ENCODE measurements at regions not wholly inside any gene's neighbourhood (a gene's known extent, or its start where the extent isn't known, plus 50 kb on each side); places are given as distances from the start of the nearest gene placed in this dataset.

DNA sequence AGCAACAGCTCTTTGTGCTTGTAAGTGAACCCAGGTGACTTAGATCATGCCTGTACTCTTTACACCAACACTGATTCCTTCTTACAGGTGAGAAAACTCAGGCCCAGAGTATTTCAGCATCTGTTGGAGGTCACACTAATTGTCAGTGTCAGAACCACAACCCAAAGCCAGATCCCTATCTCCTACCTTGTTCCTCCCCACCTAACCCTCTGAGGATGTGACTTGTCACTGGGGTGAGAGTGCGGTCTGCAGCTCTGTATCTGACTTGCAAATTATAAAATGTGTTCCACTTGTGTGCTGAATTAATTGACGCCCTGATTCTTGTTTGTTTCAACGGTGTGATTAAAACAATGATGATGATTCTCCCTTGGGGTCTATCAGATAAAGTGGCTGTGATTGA, 232.5 kb upstream of the KCNG1 start:
- TF ChIP-seq, protein P1, sequence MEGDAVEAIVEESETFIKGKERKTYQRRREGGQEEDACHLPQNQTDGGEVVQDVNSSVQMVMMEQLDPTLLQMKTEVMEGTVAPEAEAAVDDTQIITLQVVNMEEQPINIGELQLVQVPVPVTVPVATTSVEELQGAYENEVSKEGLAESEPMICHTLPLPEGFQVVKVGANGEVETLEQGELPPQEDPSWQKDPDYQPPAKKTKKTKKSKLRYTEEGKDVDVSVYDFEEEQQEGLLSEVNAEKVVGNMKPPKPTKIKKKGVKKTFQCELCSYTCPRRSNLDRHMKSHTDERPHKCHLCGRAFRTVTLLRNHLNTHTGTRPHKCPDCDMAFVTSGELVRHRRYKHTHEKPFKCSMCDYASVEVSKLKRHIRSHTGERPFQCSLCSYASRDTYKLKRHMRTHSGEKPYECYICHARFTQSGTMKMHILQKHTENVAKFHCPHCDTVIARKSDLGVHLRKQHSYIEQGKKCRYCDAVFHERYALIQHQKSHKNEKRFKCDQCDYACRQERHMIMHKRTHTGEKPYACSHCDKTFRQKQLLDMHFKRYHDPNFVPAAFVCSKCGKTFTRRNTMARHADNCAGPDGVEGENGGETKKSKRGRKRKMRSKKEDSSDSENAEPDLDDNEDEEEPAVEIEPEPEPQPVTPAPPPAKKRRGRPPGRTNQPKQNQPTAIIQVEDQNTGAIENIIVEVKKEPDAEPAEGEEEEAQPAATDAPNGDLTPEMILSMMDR (IDR thresholded peaks at IDR 0.05) = no peak
- TF ChIP-seq POLR2A (IDR thresholded peaks at IDR 0.05) (no peak), EP300 (IDR thresholded peaks at IDR 0.05) (no peak), POLR2AphosphoS5 (IDR thresholded peaks at IDR 0.05) (no peak)

Measured in stomach (tissue), 4 donors.